G401 (cell line): ENCODE measurements at regions not wholly inside any gene's neighbourhood (a gene's known extent, or its start where the extent isn't known, plus 50 kb on each side); places are given as distances from the start of the nearest gene placed in this dataset.
"Not testable (repeated sequence)": the region's sequence is repeated elsewhere in the genome, so short reads cannot be mapped to it uniquely, and the experiment has no call there.

Experiments used
- DNase-seq: peaks from one replicate; pipeline ENCODE4 v3.0.0-alpha.2; 2015; ENCODE audit warnings: low spot score
- in situ Hi-C: cut with HindIII; loops from 2 replicates; pipeline ENCODE4 v1.10.0; 2016; ENCODE audit warnings: low sequenced_read_pairs, mixed read lengths

GRCh38 chr9:87040410-87041009, 93.2 kb upstream of the GAS1 start:
- DNase-seq = no peak
- in situ Hi-C loops = no loop called here

GRCh38 chr9:87041553-87042235, 94.4 kb upstream of the GAS1 start:
- in situ Hi-C loops, DNase-seq: not testable (repeated sequence)

GRCh38 chr9:87049929-87050608, 102.8 kb upstream of the GAS1 start:
- DNase-seq, in situ Hi-C loops: not testable (repeated sequence)

- in situ Hi-C loops = no loop called here
- no peak for DNase-seq
Observed at GRCh38 chr9:87054999-87055686, 107.8 kb upstream of the GAS1 start.

- in situ Hi-C loops = no loop called here
- no peak for DNase-seq
Observed at GRCh38 chr9:87059772-87060171, 112.5 kb upstream of the GAS1 start.

GRCh38 chr9:87062746-87063145, 115.4 kb upstream of the GAS1 start:
- in situ Hi-C loops = no loop called here
- DNase-seq = no peak

GRCh38 chr9:87063246-87063645, 115.9 kb upstream of the GAS1 start:
- in situ Hi-C loops = no loop called here
- no peak for DNase-seq

GRCh38 chr9:87063871-87064270, 116.6 kb upstream of the GAS1 start:
- in situ Hi-C loops = no loop called here
- DNase-seq = no peak

- in situ Hi-C loops = no loop called here
Observed at GRCh38 chr9:87064311-87064710, 117.0 kb upstream of the GAS1 start.

GRCh38 chr9:87065981-87066380, 118.7 kb upstream of the GAS1 start:
- no peak for DNase-seq
- in situ Hi-C loops = no loop called here

More at GRCh38 chr9:87064311-87064710, 117.0 kb upstream of the GAS1 start:
- no peak for DNase-seq

- no peak for DNase-seq
- in situ Hi-C loops = no loop called here
Observed at GRCh38 chr9:87067426-87067825, 120.1 kb upstream of the GAS1 start.

- in situ Hi-C loops = no loop called here
- DNase-seq = no peak
Observed at GRCh38 chr9:87068177-87068840, 121.0 kb upstream of the GAS1 start.

GRCh38 chr9:87069690-87070089, 122.4 kb upstream of the GAS1 start:
- in situ Hi-C loops = no loop called here
- DNase-seq = no peak

GRCh38 chr9:87070336-87070735, 123.0 kb upstream of the GAS1 start:
- DNase-seq = no peak
- in situ Hi-C loops = no loop called here

- no peak for DNase-seq
- in situ Hi-C loops = no loop called here
Observed at GRCh38 chr9:87071473-87071872, 124.2 kb upstream of the GAS1 start.

GRCh38 chr9:87073692-87074091, 126.4 kb upstream of the GAS1 start:
- in situ Hi-C loops = no loop called here
- no peak for DNase-seq

GRCh38 chr9:87075537-87075936, 128.2 kb upstream of the GAS1 start:
- in situ Hi-C loops = no loop called here
- no peak for DNase-seq

GRCh38 chr9:87076825-87077224, 129.5 kb upstream of the GAS1 start:
- in situ Hi-C loops = no loop called here

GRCh38 chr9:87077986-87078385, 130.7 kb upstream of the GAS1 start:
- DNase-seq = no peak
- in situ Hi-C loops = no loop called here

More at GRCh38 chr9:87076825-87077224, 129.5 kb upstream of the GAS1 start:
- DNase-seq = peak; percentile 8
